A549 (cell line): ENCODE measurements at regions not wholly inside any gene's neighbourhood (a gene's known extent, or its start where the extent isn't known, plus 50 kb on each side); places are given as distances from the start of the nearest gene placed in this dataset.

Source experiments
- ATAC-seq, 2 experiments: fragments of 200-7000 bp in 1 of 2; fragments of >200 bp in 1 of 2; cut with Nextera tagmentation in 1 of 2; cut with Tn5 transposase in 1 of 2; 3 replicates each; pipeline versions ENCODE4 v1.8.0 to v1.9.1; 2018 to 2020; ENCODE audit warnings: mild to moderate bottlenecking in 1 of 2, moderate library complexity in 1 of 2
- CTCF ChIA-PET: fragments of 300-600 bp; sonication (Branson Sonifier 250); formaldehyde crosslinking; extraction: SDS; loops from one replicate; lab custom pipeline; 2021; ENCODE audit warnings: antibody characterized with exemption, inconsistent platforms; lab: Yijun Ruan, JAX
- POLR2A ChIA-PET: fragments of 350-600 bp; formaldehyde crosslinking; extraction: SDS; loops from one replicate; lab custom pipeline; 2021; ENCODE audit warnings: antibody characterized with exemption, inconsistent platforms; lab: Yijun Ruan, JAX
- DNase-seq, 2 experiments: peaks; one replicate each; pipeline versions ENCODE4 v3.0.0 to v3.0.0-alpha.2; 2011 to 2016; ENCODE audit warnings: low read depth in 1 of 2, low spot score in 1 of 2
- FAIRE-seq: peaks from 2 replicates; lab custom pipeline; 2011; peaks lifted over from hg19 to GRCh38; lab: Jason Lieb, UNC
- H3K27ac ChIP-seq, 2 experiments: fragments of >200 bp; sonication (Bioruptor Twin); formaldehyde crosslinking; 3 replicates each; pipeline ENCODE4 v1.5.1; 2016 to 2017
- H3K4me1 ChIP-seq: fragments of >200 bp; sonication (Bioruptor Twin); formaldehyde crosslinking; 3 replicates; pipeline ENCODE4 v1.6.1; 2016
- H3K4me2 ChIP-seq: fragments of >200 bp; sonication (Bioruptor Twin); formaldehyde crosslinking; 3 replicates; pipeline ENCODE4 v1.6.1; 2016
- H3K4me3 ChIP-seq: fragments of >200 bp; sonication (Bioruptor Twin); formaldehyde crosslinking; 3 replicates; pipeline ENCODE4 v1.5.1; 2016
- H3K9me3 ChIP-seq: fragments of >200 bp; sonication (Bioruptor Twin); formaldehyde crosslinking; 3 replicates; pipeline ENCODE4 v1.6.1; 2016
- BHLHE40 ChIP-seq: IDR thresholded peaks from 2 replicates; pipeline ENCODE4 v1.6.1; 2012; ENCODE audit warnings: low read depth, low read length, inconsistent platforms
- CBX2 ChIP-seq: fragments of 200-600 bp; sonication (generic); IDR thresholded peaks from 2 replicates; pipeline ENCODE4 v1.6.1; 2016; ENCODE audit warnings: low read depth, mild to moderate bottlenecking, borderline replicate concordance
- CTCF ChIP-seq: fragments of >200 bp; sonication (Bioruptor Twin); formaldehyde crosslinking; IDR thresholded peaks from 3 replicates; pipeline ENCODE4 v1.5.1; 2016
- EHF ChIP-seq: fragments of 250-450 bp; sonication (Bioruptor Pico); IDR thresholded peaks from 2 replicates; pipeline ENCODE4 v1.5.0; 2020; ENCODE audit warnings: mild to moderate bottlenecking
- EP300 ChIP-seq, 2 experiments: fragments of >200 bp; sonication (Bioruptor Twin); formaldehyde crosslinking; IDR thresholded peaks; 2 replicates in 1 of 2; 3 replicates in 1 of 2; pipeline ENCODE4 v1.6.1; 2016 to 2017
- FOXS1 ChIP-seq: fragments of 250-450 bp; sonication (Bioruptor Pico); IDR thresholded peaks from 2 replicates; pipeline ENCODE4 v1.5.0; 2020; ENCODE audit warnings: mild to moderate bottlenecking, moderate library complexity
- GATA3 ChIP-seq: IDR thresholded peaks from 2 replicates; pipeline ENCODE4 v1.6.1; 2012; ENCODE audit warnings: borderline replicate concordance
- HDAC2 ChIP-seq: fragments of 200-600 bp; sonication (generic); IDR thresholded peaks from 2 replicates; pipeline ENCODE4 v1.6.1; 2016
- HEYL ChIP-seq: fragments of 250-450 bp; sonication (Bioruptor Pico); IDR thresholded peaks from 2 replicates; pipeline ENCODE4 v1.8.0; 2021; ENCODE audit warnings: mild to moderate bottlenecking, moderate library complexity
- HOXA7 ChIP-seq: fragments of 250-450 bp; sonication (Bioruptor Pico); IDR thresholded peaks from 2 replicates; pipeline ENCODE4 v1.5.0; 2020; ENCODE audit warnings: mild to moderate bottlenecking, moderate library complexity
- JUN ChIP-seq, 2 experiments: fragments of >200 bp; sonication (Bioruptor Twin); formaldehyde crosslinking; IDR thresholded peaks; 2 replicates in 1 of 2; 3 replicates in 1 of 2; pipeline ENCODE4 v1.6.1; 2016 to 2017
- JUNB ChIP-seq: fragments of >200 bp; sonication (Bioruptor Twin); formaldehyde crosslinking; IDR thresholded peaks from 2 replicates; pipeline ENCODE4 v1.6.1; 2016
- MAFK ChIP-seq: fragments of 450-650 bp; IDR thresholded peaks from 2 replicates; pipeline ENCODE4 v1.6.1; 2014; ENCODE audit not compliant: partially characterized antibody
- NFE2L2 ChIP-seq: fragments of 150-350 bp; conservative IDR thresholded peaks from 2 replicates; pipeline ENCODE4 v1.6.1; 2014; ENCODE audit warnings: low read length
- PHF8 ChIP-seq: fragments of 200-600 bp; sonication (generic); IDR thresholded peaks from 2 replicates; pipeline ENCODE4 v1.6.1; 2016; ENCODE audit warnings: low read depth, mild to moderate bottlenecking, antibody characterized with exemption, moderate library complexity, borderline replicate concordance
- POLR2AphosphoS2 ChIP-seq: conservative IDR thresholded peaks from 2 replicates; pipeline ENCODE4 v1.6.1; 2012; ENCODE audit warnings: low read length, improper control_type of control experiment, inconsistent platforms
- RAD21 ChIP-seq, 2 experiments: fragments of >200 bp in 1 of 2; sonication (Bioruptor Twin) in 1 of 2; formaldehyde crosslinking in 1 of 2; IDR thresholded peaks in 1 of 2; conservative IDR thresholded peaks in 1 of 2; 2 replicates in 1 of 2; 3 replicates in 1 of 2; pipeline ENCODE4 v1.6.1; 2012 to 2018; ENCODE audit warnings: inconsistent platforms in 1 of 2
- RARB ChIP-seq: fragments of 250-450 bp; sonication (Bioruptor Pico); IDR thresholded peaks from 2 replicates; pipeline ENCODE4 v1.8.0; 2021; ENCODE audit warnings: mild to moderate bottlenecking, moderate library complexity
- SMC3 ChIP-seq: fragments of >200 bp; sonication (Bioruptor Twin); formaldehyde crosslinking; IDR thresholded peaks from 3 replicates; pipeline ENCODE4 v1.6.1; 2018; ENCODE audit warnings: inconsistent platforms
- SREBF2 ChIP-seq: fragments of 450-650 bp; IDR thresholded peaks from 2 replicates; pipeline ENCODE4 v1.6.1; 2014; ENCODE audit warnings: mild to moderate bottlenecking, moderate library complexity
- ZC3H11A ChIP-seq: fragments of 450-650 bp; IDR thresholded peaks from 2 replicates; pipeline ENCODE4 v1.6.1; 2014; ENCODE audit warnings: antibody characterized with exemption, mild to moderate bottlenecking
- WGBS: methylation state at CpG from one replicate; pipeline ENCODE4 v1.1.6; 2017; ENCODE audit errors: missing lambda C conversion rate; 5-methylcytosine and 5-hydroxymethylcytosine counted together
- TF ChIP-seq, protein P1 (sequence below): fragments of >200 bp; sonication (Bioruptor Twin); formaldehyde crosslinking; IDR thresholded peaks from 2 replicates; pipeline ENCODE4 v1.6.1; 2016

DNA sequence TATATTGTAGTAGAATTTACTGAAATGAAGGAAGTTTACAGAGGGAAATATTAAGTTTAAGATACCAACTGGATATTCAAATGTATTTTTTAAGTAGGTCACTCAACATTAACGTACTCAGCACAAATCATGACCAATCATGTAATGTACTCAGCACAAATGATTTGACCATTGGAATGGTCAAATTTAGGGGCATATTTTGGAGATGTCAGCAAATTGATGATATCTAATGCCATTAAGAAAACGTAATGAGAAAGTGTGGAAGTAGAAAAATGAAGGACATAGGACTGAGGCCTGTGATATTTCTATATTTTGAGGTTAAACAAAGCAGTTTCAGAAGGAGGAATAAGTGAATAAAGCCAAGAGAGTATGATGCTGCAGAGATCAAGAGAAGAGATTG is 334.8 kb downstream of the KIF2B start:
- Histone ChIP-seq H3K9me3 (0 out of 3 replicates have a peak, but pooled peaks cover 3% of the 10 kb centered on the region), H3K4me3 (no peak overlapping the region), H3K27ac (no peak overlapping the region), H3K4me2 (no peak overlapping the region), H3K4me1 (no peaks in the 10 kb centered on the region)
- ChIA-PET POLR2A (no interaction called here), CTCF (no interaction called here)
- FAIRE-seq (no peak), DNase-seq (no peak), ATAC-seq (no peak)
- WGBS: 1% methylated on average over 2 of the region's 2 CpGs
- TF ChIP-seq HEYL (CRISPR knock-in tag): no peak
- peak; percentile 59 for TF ChIP-seq MAFK

DNA sequence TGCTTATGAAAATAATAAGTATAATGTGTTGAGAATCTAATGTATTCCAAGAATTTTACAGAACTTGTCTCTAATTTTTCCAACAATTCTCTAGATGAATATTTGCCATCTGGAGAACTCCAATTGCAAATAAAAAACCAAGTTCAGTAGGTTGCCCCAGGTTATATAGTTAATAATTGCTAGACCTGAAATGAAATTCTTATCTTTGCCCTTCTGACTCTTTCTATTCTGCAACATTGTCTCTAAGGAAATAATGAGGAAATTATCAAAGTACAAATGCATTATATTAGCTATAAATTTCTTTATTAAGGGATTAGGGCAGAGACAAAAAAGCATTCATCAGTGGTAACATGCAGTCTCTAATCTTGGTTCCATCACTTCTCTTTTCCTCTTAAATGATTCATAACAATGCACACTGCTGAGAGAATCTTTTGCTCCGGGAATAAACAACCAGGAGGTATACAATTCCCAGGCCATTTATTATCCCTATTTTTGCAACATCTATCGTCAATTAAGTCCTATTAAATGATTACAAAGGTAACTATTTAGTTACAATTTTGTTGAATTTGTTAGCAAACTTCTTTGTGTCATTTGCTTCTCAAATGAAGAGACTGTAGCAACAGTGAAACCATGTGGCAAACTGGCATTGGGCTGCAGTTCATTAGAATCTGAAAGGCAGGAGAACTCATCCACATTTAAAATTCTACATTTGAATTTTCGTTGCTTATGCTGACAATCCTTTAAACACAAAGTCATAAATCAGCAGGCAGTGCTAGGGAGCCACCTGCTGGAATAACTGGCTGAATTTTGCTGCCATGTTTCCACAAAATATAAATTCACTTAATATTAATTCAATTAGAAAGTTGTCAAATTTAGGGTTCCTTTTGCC is 349.6 kb downstream of the KIF2B start:
- peaks cover 4% of the 10 kb centered on the region; the same call in 2 of the 3 replicates for H3K4me1 ChIP-seq
- H3K4me2 ChIP-seq: peak overlapping the region; percentile 57
- CTCF ChIA-PET: interaction anchor here (0.8 to 1.6 kb wide), 2 partner anchors 8 to 39 kb away, joined by 3 to 4 read pairs; no protein-coding TSS in a partner anchor
- ATAC-seq (no peak), DNase-seq (peak; percentile 5 to 41)
- under 1% methylated on average over 3 of the region's 3 CpGs for WGBS
- no peak overlapping the region for H3K4me3 ChIP-seq
- H3K27ac ChIP-seq: no peak overlapping the region
- TF ChIP-seq RAD21 (conservative IDR thresholded peaks at IDR 0.05 in 1 of 2, IDR thresholded peaks at IDR 0.05 in 1 of 2): peak; percentile 74 to 80
- peak; percentile 66 for TF ChIP-seq CTCF
- TF ChIP-seq SMC3: peak; percentile 67
- no peak for TF ChIP-seq NFE2L2
- TF ChIP-seq, all 56 proteins: peak for 3
- H3K9me3 ChIP-seq: no peaks in the 10 kb centered on the region
- FAIRE-seq: peak; percentile 18
- POLR2A ChIA-PET: no interaction called here

GRCh38 chr17:54172985-54173316 is 350.2 kb downstream of the KIF2B start:
- no peak for ATAC-seq
- Histone ChIP-seq H3K4me2 (0 out of 3 replicates have a peak overlapping the region, but pooled peaks have one; percentile 13), H3K4me1 (peaks cover 4% of the 10 kb centered on the region; the same call in 2 of the 3 replicates)
- POLR2A ChIA-PET: no interaction called here
- TF ChIP-seq GATA3 (no peak), RAD21 (conservative IDR thresholded peaks at IDR 0.05 in 1 of 2, IDR thresholded peaks at IDR 0.05 in 1 of 2) (no peak), EP300 (IDR thresholded peaks at IDR 0.05) (no peak), SREBF2 (no peak), EHF (CRISPR knock-in tag) (no peak), HOXA7 (no peak)
- TF ChIP-seq, all 56 proteins: peak for 0
- no peak overlapping the region for H3K27ac ChIP-seq
- H3K4me3 ChIP-seq: no peak overlapping the region
- CTCF ChIA-PET: no interaction called here
- DNase-seq: no peak
- no peak for FAIRE-seq
- peaks cover 2% of the 10 kb centered on the region; the same call in 1 of the 3 replicates for H3K9me3 ChIP-seq

GRCh38 chr17:54177606-54178308 is 355.0 kb downstream of the KIF2B start:
- POLR2A ChIA-PET: no interaction called here
- ATAC-seq: no peak

More at GRCh38 chr17:54177606-54178308, 355.0 kb downstream of the KIF2B start:
- H3K4me3 ChIP-seq: no peak overlapping the region
- no peak for FAIRE-seq
- peaks cover 4% of the 10 kb centered on the region; the same call in 2 of the 3 replicates for H3K4me1 ChIP-seq
- peaks cover 2% of the 10 kb centered on the region; the same call in 1 of the 3 replicates for H3K9me3 ChIP-seq
- CTCF ChIA-PET: no interaction called here
- TF ChIP-seq POLR2AphosphoS2 (no peak), FOXS1 (CRISPR knock-in tag) (no peak), PHF8 (no peak), ZC3H11A (no peak), NFE2L2 (no peak), HEYL (CRISPR knock-in tag) (no peak), RARB (CRISPR knock-in tag) (no peak), JUN (IDR thresholded peaks at IDR 0.05) (no peak), CBX2 (no peak), BHLHE40 (no peak), HDAC2 (no peak), JUNB (no peak)
- TF ChIP-seq, protein P1, sequence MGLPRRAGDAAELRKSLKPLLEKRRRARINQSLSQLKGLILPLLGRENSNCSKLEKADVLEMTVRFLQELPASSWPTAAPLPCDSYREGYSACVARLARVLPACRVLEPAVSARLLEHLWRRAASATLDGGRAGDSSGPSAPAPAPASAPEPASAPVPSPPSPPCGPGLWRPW: no peak
- no peak for DNase-seq
- no peak overlapping the region for H3K27ac ChIP-seq
- H3K4me2 ChIP-seq: no peak overlapping the region
- 38% methylated on average over 4 of the region's 4 CpGs for WGBS
